Tibial nerve (tissue), 4 donors: ENCODE measurements at regions not wholly inside any gene's neighbourhood (a gene's known extent, or its start where the extent isn't known, plus 50 kb on each side); places are given as distances from the start of the nearest gene placed in this dataset.

Experiments
- EP300 ChIP-seq, 2 donors: sonication (generic); formaldehyde crosslinking; IDR thresholded peaks; one replicate each; pipeline ENCODE4 v1.6.1; 2017; ENCODE audit warnings: antibody characterized with exemption in 2 of 2, mild to moderate bottlenecking in 1 of 2
- TF ChIP-seq, protein P1 (sequence below), 5 experiments: fragments of 200-600 bp in 3 of 5; fragments of 450-650 bp in 2 of 5; sonication (generic) in 3 of 5; IDR thresholded peaks; one replicate each; pipeline ENCODE4 v1.5.1; 2016 to 2019; ENCODE audit warnings: antibody characterized with exemption in 5 of 5, mild to moderate bottlenecking in 3 of 5, moderate library complexity in 2 of 5

DNA sequence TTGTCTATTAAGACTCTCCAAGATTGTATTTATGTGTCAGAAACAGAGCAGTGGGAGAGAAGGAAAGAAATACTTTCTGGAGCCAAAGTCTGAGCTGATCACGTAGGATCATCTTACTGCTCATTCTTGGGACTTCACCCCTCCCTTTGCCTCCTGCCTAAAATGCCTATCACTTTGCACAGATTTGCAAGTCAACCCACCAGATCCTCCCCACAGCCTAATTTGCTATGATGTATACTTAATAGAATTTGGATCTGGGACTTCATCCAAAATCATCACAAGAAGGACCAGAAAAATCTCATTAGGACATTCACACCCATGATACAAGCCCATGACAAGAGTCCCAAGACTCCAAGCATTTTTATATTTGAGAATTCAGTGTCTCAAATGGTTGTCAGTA lies 290.2 kb downstream of the FBXW7 start:
- TF ChIP-seq, protein P1, sequence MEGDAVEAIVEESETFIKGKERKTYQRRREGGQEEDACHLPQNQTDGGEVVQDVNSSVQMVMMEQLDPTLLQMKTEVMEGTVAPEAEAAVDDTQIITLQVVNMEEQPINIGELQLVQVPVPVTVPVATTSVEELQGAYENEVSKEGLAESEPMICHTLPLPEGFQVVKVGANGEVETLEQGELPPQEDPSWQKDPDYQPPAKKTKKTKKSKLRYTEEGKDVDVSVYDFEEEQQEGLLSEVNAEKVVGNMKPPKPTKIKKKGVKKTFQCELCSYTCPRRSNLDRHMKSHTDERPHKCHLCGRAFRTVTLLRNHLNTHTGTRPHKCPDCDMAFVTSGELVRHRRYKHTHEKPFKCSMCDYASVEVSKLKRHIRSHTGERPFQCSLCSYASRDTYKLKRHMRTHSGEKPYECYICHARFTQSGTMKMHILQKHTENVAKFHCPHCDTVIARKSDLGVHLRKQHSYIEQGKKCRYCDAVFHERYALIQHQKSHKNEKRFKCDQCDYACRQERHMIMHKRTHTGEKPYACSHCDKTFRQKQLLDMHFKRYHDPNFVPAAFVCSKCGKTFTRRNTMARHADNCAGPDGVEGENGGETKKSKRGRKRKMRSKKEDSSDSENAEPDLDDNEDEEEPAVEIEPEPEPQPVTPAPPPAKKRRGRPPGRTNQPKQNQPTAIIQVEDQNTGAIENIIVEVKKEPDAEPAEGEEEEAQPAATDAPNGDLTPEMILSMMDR (IDR thresholded peaks at IDR 0.05): no peak
- TF ChIP-seq EP300 (IDR thresholded peaks at IDR 0.05): no peak
